ENCODE measurements at regions not wholly inside any gene's neighbourhood (a gene's known extent, or its start where the extent isn't known, plus 50 kb on each side); places are given as distances from the start of the nearest gene placed in this dataset.

DNA sequence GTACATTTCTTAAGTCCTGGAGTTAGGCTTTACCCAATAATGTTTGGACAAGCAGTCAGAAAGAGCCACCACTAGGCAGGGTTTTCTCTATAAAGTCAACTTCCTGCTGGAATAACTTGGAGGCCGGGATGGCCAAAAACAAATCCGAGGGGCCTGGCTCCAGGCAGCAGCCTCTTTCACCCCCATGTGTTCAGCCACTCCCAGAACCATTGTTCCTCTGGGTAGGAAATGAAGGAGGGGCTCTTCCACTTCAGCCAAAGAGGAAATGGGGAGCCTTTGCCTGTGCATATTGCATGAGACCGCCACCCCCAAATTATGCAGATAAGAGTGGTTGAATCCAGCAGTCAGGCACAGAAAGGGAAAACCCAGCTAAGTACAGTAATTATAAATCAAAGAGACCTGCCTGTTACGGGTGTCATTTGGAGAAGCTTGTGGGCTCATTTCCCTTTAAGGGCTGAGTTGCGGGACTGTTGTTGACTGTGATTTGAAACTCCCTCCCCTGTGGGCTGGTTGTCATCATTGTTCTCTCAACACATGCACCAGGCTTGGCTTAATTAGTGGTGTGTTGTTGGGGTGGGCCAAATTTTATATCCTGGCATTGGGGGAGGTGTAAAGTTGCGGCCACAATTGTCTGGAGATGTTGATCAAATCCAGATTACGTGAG is 212.8 kb upstream of the SOX11 start:
- TF ChIP-seq POLR2A (IDR thresholded peaks at IDR 0.05) (no peak), CTCF (IDR thresholded peaks at IDR 0.05) (no peak)

Data from lower leg skin (tissue), 3 donors.